ENCODE measurements at regions not wholly inside any gene's neighbourhood (a gene's known extent, or its start where the extent isn't known, plus 50 kb on each side); places are given as distances from the start of the nearest gene placed in this dataset.

DNA sequence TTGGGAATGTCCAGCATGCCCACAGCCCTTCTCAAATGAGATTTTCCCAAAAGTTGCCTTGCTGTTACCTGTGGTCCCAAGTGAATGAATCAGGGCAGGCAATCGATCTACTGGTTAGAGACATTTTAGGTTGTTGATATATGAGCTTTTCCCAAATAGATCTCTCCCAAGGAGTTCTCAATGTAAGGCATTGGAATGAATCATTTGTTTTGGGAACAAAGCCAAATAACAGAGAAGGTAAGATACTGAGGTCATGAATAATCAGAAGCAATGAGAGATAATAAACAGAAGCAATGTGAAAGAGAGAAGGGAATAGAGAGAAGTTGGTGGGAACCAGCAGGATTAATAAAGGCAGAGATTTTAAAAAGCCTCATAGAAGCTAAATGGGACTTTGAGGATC is 93.6 kb upstream of the FER start:
- DNase-seq (ENCODE audit: low read depth, low spot score), result no peak
- Histone ChIP-seq H3K9ac (ENCODE audit: control insufficient read depth, insufficient read depth, low read length) (no peak overlapping the region), H3K79me2 (ENCODE audit: control insufficient read depth, insufficient read depth, low read length) (no peaks in the 10 kb centered on the region), H3K4me1 (ENCODE audit: control insufficient read depth, insufficient read depth, low read length) (no peaks in the 10 kb centered on the region), H3K27ac (ENCODE audit: control insufficient read depth, insufficient read depth) (no peak overlapping the region), H3K27me3 (replicated peaks in 1 of 2; ENCODE audit: control insufficient read depth in 2 of 2, insufficient read depth in 2 of 2, low read length in 1 of 2) (no peaks in the 10 kb centered on the region), H4K20me1 (ENCODE audit: control insufficient read depth, insufficient read depth) (no peaks in the 10 kb centered on the region), H3K4me3 (no peak overlapping the region), H2AFZ (ENCODE audit: control insufficient read depth, low read depth, low read length) (no peak overlapping the region), H3K4me2 (ENCODE audit: control insufficient read depth, insufficient read depth) (no peak overlapping the region), H3K36me3 (ENCODE audit: control insufficient read depth in 2 of 2, insufficient read depth in 2 of 2, low read length in 1 of 2) (no peaks in the 10 kb centered on the region), H3K9me3 (replicated peaks; ENCODE audit: control insufficient read depth, insufficient read depth, low read length) (no peaks in the 10 kb centered on the region)
- ChIA-PET POLR2A (no interaction called here), SMC1A (ENCODE audit: uncharacterized antibody, unreplicated experiment) (interaction anchor here (1.0 kb wide), 1 partner anchor 9 kb away, joined by 4 read pairs; no protein-coding TSS in a partner anchor), RAD21 (ENCODE audit: unreplicated experiment) (no interaction called here), CTCF (interaction anchor here (0.8 kb wide), 1 partner anchor 12 kb away, joined by 3 read pairs; no protein-coding TSS in a partner anchor)
- ATAC-seq, result no peak
- in situ Hi-C loops (cut with MboI) (no loop called here), intact Hi-C loops (cut with micrococcal nuclease; ENCODE audit: unreplicated experiment) (no loop called here)
- FAIRE-seq, result no peak
- no TSS peak for BruUV-seq (replicated peaks)
- 50% methylated on average over 1 of the region's 1 CpG for WGBS (ENCODE audit: insufficient coverage, insufficient replicate concordance, low lambda C conversion rate, missing lambda C conversion rate)
- TF ChIP-seq POLR2AphosphoS2 (IDR thresholded peaks at IDR 0.05; ENCODE audit: low read depth, low read length), result no peak
- TF ChIP-seq, protein P1, sequence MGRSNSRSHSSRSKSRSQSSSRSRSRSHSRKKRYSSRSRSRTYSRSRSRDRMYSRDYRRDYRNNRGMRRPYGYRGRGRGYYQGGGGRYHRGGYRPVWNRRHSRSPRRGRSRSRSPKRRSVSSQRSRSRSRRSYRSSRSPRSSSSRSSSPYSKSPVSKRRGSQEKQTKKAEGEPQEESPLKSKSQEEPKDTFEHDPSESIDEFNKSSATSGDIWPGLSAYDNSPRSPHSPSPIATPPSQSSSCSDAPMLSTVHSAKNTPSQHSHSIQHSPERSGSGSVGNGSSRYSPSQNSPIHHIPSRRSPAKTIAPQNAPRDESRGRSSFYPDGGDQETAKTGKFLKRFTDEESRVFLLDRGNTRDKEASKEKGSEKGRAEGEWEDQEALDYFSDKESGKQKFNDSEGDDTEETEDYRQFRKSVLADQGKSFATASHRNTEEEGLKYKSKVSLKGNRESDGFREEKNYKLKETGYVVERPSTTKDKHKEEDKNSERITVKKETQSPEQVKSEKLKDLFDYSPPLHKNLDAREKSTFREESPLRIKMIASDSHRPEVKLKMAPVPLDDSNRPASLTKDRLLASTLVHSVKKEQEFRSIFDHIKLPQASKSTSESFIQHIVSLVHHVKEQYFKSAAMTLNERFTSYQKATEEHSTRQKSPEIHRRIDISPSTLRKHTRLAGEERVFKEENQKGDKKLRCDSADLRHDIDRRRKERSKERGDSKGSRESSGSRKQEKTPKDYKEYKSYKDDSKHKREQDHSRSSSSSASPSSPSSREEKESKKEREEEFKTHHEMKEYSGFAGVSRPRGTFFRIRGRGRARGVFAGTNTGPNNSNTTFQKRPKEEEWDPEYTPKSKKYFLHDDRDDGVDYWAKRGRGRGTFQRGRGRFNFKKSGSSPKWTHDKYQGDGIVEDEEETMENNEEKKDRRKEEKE (IDR thresholded peaks at IDR 0.05), result no peak
- no peak for TF ChIP-seq ZNF384 (IDR thresholded peaks at IDR 0.05; ENCODE audit: borderline replicate concordance, low read depth, low read length)
- TF ChIP-seq FOXM1 (IDR thresholded peaks at IDR 0.05; ENCODE audit: low read depth, low read length), result no peak
- TF ChIP-seq, protein P2, sequence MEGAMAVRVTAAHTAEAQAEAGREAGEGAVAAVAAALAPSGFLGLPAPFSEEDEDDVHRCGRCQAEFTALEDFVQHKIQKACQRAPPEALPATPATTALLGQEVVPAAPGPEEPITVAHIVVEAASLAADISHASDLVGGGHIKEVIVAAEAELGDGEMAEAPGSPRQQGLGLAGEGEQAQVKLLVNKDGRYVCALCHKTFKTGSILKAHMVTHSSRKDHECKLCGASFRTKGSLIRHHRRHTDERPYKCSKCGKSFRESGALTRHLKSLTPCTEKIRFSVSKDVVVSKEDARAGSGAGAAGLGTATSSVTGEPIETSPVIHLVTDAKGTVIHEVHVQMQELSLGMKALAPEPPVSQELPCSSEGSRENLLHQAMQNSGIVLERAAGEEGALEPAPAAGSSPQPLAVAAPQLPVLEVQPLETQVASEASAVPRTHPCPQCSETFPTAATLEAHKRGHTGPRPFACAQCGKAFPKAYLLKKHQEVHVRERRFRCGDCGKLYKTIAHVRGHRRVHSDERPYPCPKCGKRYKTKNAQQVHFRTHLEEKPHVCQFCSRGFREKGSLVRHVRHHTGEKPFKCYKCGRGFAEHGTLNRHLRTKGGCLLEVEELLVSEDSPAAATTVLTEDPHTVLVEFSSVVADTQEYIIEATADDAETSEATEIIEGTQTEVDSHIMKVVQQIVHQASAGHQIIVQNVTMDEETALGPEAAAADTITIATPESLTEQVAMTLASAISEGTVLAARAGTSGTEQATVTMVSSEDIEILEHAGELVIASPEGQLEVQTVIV (IDR thresholded peaks at IDR 0.05; ENCODE audit: borderline replicate concordance, partially characterized antibody), result no peak
- no peak for TF ChIP-seq TARDBP (IDR thresholded peaks at IDR 0.05; ENCODE audit: borderline replicate concordance)
- no peak for TF ChIP-seq NR2F1 (conservative IDR thresholded peaks at IDR 0.05)
- TF ChIP-seq CEBPB (IDR thresholded peaks at IDR 0.05; ENCODE audit: borderline replicate concordance in 1 of 2, low read depth in 2 of 2, low read length in 2 of 2), result no peak
- TF ChIP-seq, protein P3, sequence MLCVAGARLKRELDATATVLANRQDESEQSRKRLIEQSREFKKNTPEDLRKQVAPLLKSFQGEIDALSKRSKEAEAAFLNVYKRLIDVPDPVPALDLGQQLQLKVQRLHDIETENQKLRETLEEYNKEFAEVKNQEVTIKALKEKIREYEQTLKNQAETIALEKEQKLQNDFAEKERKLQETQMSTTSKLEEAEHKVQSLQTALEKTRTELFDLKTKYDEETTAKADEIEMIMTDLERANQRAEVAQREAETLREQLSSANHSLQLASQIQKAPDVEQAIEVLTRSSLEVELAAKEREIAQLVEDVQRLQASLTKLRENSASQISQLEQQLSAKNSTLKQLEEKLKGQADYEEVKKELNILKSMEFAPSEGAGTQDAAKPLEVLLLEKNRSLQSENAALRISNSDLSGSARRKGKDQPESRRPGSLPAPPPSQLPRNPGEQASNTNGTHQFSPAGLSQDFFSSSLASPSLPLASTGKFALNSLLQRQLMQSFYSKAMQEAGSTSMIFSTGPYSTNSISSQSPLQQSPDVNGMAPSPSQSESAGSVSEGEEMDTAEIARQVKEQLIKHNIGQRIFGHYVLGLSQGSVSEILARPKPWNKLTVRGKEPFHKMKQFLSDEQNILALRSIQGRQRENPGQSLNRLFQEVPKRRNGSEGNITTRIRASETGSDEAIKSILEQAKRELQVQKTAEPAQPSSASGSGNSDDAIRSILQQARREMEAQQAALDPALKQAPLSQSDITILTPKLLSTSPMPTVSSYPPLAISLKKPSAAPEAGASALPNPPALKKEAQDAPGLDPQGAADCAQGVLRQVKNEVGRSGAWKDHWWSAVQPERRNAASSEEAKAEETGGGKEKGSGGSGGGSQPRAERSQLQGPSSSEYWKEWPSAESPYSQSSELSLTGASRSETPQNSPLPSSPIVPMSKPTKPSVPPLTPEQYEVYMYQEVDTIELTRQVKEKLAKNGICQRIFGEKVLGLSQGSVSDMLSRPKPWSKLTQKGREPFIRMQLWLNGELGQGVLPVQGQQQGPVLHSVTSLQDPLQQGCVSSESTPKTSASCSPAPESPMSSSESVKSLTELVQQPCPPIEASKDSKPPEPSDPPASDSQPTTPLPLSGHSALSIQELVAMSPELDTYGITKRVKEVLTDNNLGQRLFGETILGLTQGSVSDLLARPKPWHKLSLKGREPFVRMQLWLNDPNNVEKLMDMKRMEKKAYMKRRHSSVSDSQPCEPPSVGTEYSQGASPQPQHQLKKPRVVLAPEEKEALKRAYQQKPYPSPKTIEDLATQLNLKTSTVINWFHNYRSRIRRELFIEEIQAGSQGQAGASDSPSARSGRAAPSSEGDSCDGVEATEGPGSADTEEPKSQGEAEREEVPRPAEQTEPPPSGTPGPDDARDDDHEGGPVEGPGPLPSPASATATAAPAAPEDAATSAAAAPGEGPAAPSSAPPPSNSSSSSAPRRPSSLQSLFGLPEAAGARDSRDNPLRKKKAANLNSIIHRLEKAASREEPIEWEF (IDR thresholded peaks at IDR 0.05; ENCODE audit: insufficient replicate concordance, low read depth, low read length), result no peak
- TF ChIP-seq EED (IDR thresholded peaks at IDR 0.05; ENCODE audit: low read depth), result no peak
- TF ChIP-seq POU2F2 (IDR thresholded peaks at IDR 0.05; ENCODE audit: borderline replicate concordance, low read depth, low read length), result no peak
- no peak for TF ChIP-seq ZZZ3 (IDR thresholded peaks at IDR 0.05; ENCODE audit: control insufficient read depth, insufficient read length, low read depth)

Data from GM12878 (cell line).